ENCODE measurements at regions not wholly inside any gene's neighbourhood (a gene's known extent, or its start where the extent isn't known, plus 50 kb on each side); places are given as distances from the start of the nearest gene placed in this dataset.
A peak's percentile ranks its signal among the peaks of the same experiment; 100 is the strongest.

DNA sequence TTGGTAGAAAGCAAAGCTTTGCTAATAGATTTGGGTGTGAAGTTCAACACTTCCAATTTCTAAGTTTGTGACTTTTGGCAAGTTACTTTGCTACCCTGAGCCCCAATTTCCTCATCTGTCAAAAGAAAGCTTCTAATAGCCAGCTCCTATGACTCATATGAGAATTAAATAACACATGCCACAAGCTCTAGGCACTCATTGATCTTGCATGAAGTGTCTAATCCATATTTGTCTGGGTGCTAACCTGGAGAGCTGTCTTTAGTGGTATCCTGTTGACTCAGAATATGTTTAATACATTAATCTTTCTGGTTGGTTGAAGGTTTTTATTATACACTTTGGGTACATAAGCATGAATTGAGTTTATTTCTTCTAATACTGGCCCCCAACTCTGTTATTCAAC lies 188.8 kb downstream of the POSTN start:
- in situ Hi-C loops (cut with HindIII; ENCODE audit: low sequenced_read_pairs), result no loop called here
- H3K4me3 ChIP-seq (ENCODE audit: low read depth, low read length), result no peak overlapping the region
- TF ChIP-seq CTCF (IDR thresholded peaks at IDR 0.05; ENCODE audit: low read depth, low read length, missing control alignments), result no peak
- no peak for DNase-seq (ENCODE audit: low read depth)

DNA sequence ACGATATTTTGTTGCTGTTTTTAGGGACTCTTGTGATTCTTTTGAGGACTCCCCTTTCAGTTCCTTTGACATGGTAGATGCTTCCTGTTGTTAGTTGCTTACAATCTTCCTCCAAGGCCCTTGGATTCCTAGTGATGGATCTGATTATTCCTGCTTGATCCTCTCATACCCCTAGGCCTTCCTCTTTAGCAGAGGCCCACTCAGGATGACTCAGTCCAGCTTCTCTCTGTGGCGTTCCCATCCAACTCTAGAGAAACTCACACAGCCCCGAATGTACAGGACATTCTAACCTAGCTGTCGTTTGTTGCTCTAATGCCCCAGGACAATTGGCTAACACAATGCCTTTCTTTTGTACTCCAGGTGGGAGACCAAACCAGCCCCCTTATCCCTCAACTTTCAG lies 191.4 kb downstream of the POSTN start:
- DNase-seq (ENCODE audit: low read depth), result no peak
- TF ChIP-seq CTCF (IDR thresholded peaks at IDR 0.05; ENCODE audit: low read depth, low read length, missing control alignments), result no peak
- no peak overlapping the region for H3K4me3 ChIP-seq (ENCODE audit: low read depth, low read length)
- in situ Hi-C loops (cut with HindIII; ENCODE audit: low sequenced_read_pairs), result no loop called here

GRCh38 chr13:37406031-37406430 lies 192.5 kb downstream of the POSTN start:
- no peak for TF ChIP-seq CTCF (IDR thresholded peaks at IDR 0.05; ENCODE audit: low read depth, low read length, missing control alignments)
- DNase-seq (ENCODE audit: low read depth), result no peak
- in situ Hi-C loops (cut with HindIII; ENCODE audit: low sequenced_read_pairs), result no loop called here
- H3K4me3 ChIP-seq (ENCODE audit: low read depth, low read length), result no peak overlapping the region

DNA sequence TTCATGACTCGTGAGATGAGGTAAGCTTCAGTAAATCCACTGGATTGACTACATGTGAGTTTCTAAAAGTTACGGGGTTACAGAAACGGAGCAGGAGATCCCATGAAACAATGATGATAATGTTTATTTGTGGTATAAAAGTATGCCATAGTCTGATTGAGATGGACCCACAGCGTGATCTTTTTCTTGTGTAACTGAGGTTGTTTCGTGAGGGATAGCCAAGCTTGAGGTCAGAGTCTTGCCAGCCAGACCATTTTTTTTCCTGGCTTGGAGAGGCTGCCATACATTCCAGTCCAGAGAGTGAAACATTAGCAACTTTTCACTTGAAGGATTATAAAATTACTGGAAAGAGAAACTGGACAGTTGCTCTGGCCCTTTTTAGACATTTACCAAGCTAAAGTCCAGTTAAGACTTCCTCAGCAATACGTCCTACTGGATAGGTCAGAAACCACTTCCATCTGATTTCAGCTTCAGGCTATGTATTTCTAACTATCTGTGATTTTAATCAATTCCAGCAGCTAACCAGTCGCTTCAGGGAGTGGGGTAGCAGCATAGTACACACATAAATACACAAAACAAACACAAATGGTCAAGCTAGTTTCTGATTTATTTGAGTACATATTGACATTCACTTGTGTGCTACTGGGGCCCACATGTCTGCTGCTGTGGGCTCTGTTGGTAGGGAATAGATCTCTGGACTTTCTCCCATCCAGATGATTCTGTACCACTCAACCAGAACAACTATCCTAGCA lies 194.6 kb downstream of the POSTN start:
- TF ChIP-seq CTCF (IDR thresholded peaks at IDR 0.05; ENCODE audit: low read depth, low read length, missing control alignments), result no peak
- H3K4me3 ChIP-seq (ENCODE audit: low read depth, low read length), result no peak overlapping the region
- DNase-seq (ENCODE audit: low read depth), result peak; percentile 97
- in situ Hi-C loops (cut with HindIII; ENCODE audit: low sequenced_read_pairs), result no loop called here

GRCh38 chr13:37401721-37402120 lies 196.8 kb downstream of the POSTN start:
- DNase-seq (ENCODE audit: low read depth), result no peak
- H3K4me3 ChIP-seq (ENCODE audit: low read depth, low read length), result no peak overlapping the region
- in situ Hi-C loops (cut with HindIII; ENCODE audit: low sequenced_read_pairs), result no loop called here
- no peak for TF ChIP-seq CTCF (IDR thresholded peaks at IDR 0.05; ENCODE audit: low read depth, low read length, missing control alignments)

- no peak for DNase-seq (ENCODE audit: low read depth)
- no peak for TF ChIP-seq CTCF (IDR thresholded peaks at IDR 0.05; ENCODE audit: low read depth, low read length, missing control alignments)
- in situ Hi-C loops (cut with HindIII; ENCODE audit: low sequenced_read_pairs), result no loop called here
- no peak overlapping the region for H3K4me3 ChIP-seq (ENCODE audit: low read depth, low read length)
Observed at GRCh38 chr13:37397535-37397934, 201.0 kb downstream of the POSTN start.
